Thoracic aorta (tissue), 2 donors: ENCODE measurements at regions not wholly inside any gene's neighbourhood (a gene's known extent, or its start where the extent isn't known, plus 50 kb on each side); places are given as distances from the start of the nearest gene placed in this dataset.

ENCODE experiments used
- ATAC-seq: fragments of 150-250 bp; one replicate; pipeline ENCODE4 v1.8.0; 2017; ENCODE audit warnings: low read depth; ENCODE audit not compliant: insufficient number of reproducible peaks, low FRiP score
- DNase-seq: peaks from one replicate; pipeline ENCODE4 v3.0.0-alpha.2; 2020; ENCODE audit warnings: low spot score
- H3K27ac ChIP-seq, 2 donors: fragments of 200-600 bp; sonication (generic); 1 replicate in 1 of 2; 2 replicates in 1 of 2; pipeline ENCODE4 v1.5.1; 2016; ENCODE audit warnings: mild to moderate bottlenecking in 2 of 2, moderate library complexity in 2 of 2
- H3K27me3 ChIP-seq: fragments of 200-600 bp; sonication (generic); replicated peaks from 2 replicates; pipeline ENCODE4 v1.6.0; 2016; ENCODE audit warnings: mild to moderate bottlenecking; ENCODE audit not compliant: insufficient read depth
- H3K36me3 ChIP-seq: fragments of 200-600 bp; sonication (generic); one replicate; pipeline ENCODE4 v1.5.1; 2016
- H3K4me1 ChIP-seq, 2 donors: fragments of 200-600 bp; sonication (generic); 1 replicate in 1 of 2; 2 replicates in 1 of 2; pipeline versions ENCODE4 v1.5.1 to v1.6.0; 2016; ENCODE audit warnings: low read depth in 2 of 2, mild to moderate bottlenecking in 1 of 2; ENCODE audit not compliant: control insufficient read depth in 1 of 2
- H3K4me3 ChIP-seq: fragments of 200-600 bp; sonication (generic); 2 replicates; pipeline ENCODE4 v1.5.1; 2016; ENCODE audit warnings: mild to moderate bottlenecking
- H3K9me3 ChIP-seq: fragments of 200-600 bp; sonication (generic); 2 replicates; pipeline ENCODE4 v1.5.1; 2016
- TF ChIP-seq, protein P1 (sequence below): fragments of 200-600 bp; sonication (generic); IDR thresholded peaks from one replicate; pipeline ENCODE4 v1.5.1; 2019; ENCODE audit warnings: antibody characterized with exemption

- no peak overlapping the region for H3K27ac ChIP-seq
- H3K4me3 ChIP-seq: no peak overlapping the region
- H3K9me3 ChIP-seq: no peaks in the 10 kb centered on the region
- no peaks in the 10 kb centered on the region for H3K27me3 ChIP-seq
- TF ChIP-seq, protein P1, sequence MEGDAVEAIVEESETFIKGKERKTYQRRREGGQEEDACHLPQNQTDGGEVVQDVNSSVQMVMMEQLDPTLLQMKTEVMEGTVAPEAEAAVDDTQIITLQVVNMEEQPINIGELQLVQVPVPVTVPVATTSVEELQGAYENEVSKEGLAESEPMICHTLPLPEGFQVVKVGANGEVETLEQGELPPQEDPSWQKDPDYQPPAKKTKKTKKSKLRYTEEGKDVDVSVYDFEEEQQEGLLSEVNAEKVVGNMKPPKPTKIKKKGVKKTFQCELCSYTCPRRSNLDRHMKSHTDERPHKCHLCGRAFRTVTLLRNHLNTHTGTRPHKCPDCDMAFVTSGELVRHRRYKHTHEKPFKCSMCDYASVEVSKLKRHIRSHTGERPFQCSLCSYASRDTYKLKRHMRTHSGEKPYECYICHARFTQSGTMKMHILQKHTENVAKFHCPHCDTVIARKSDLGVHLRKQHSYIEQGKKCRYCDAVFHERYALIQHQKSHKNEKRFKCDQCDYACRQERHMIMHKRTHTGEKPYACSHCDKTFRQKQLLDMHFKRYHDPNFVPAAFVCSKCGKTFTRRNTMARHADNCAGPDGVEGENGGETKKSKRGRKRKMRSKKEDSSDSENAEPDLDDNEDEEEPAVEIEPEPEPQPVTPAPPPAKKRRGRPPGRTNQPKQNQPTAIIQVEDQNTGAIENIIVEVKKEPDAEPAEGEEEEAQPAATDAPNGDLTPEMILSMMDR: no peak
- no peak for DNase-seq
- no peaks in the 10 kb centered on the region for H3K36me3 ChIP-seq
- ATAC-seq: no peak
- no peaks in the 10 kb centered on the region for H3K4me1 ChIP-seq
Measured at GRCh38 chr1:90193116-90193515, 198.2 kb downstream of the ZNF326 start.

- DNase-seq (no peak), ATAC-seq (no peak)
- no peaks in the 10 kb centered on the region for H3K36me3 ChIP-seq
- no peak overlapping the region for H3K27ac ChIP-seq
- H3K9me3 ChIP-seq: no peaks in the 10 kb centered on the region
- no peaks in the 10 kb centered on the region for H3K27me3 ChIP-seq
- no peaks in the 10 kb centered on the region for H3K4me1 ChIP-seq
- no peak overlapping the region for H3K4me3 ChIP-seq
- TF ChIP-seq, protein P1: no peak
Measured at GRCh38 chr1:90192408-90192807, 197.5 kb downstream of the ZNF326 start.

GRCh38 chr1:90190523-90190922 is 195.6 kb downstream of the ZNF326 start:
- Histone ChIP-seq H3K27ac (no peak overlapping the region), H3K36me3 (no peaks in the 10 kb centered on the region), H3K27me3 (no peaks in the 10 kb centered on the region), H3K9me3 (no peaks in the 10 kb centered on the region), H3K4me1 (no peaks in the 10 kb centered on the region), H3K4me3 (no peak overlapping the region)
- TF ChIP-seq, protein P1: no peak
- ATAC-seq (no peak), DNase-seq (no peak)

DNA sequence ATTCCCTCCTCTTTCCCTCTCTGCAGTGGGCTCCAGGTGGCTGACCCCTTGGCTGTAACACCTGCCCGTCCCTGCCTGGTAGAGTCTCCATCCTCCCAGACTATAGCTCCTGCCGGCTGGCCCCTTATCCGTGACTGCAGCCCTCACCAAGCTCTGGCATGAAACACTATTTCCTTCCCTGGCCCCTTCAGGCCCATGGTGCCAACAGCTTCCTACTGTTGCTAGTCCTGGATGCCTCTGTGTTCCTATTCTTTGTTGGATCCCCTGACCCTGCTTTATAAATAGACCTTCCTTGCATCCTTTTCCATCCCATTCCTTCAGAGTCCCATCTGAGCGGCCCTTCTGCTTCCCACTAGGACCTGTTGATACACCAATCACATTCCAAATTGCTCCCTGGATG is 195.0 kb downstream of the ZNF326 start:
- no peaks in the 10 kb centered on the region for H3K4me1 ChIP-seq
- ATAC-seq (no peak), DNase-seq (no peak)
- H3K4me3 ChIP-seq: no peak overlapping the region
- TF ChIP-seq, protein P1: no peak
- H3K27me3 ChIP-seq: no peaks in the 10 kb centered on the region
- no peak overlapping the region for H3K27ac ChIP-seq
- no peaks in the 10 kb centered on the region for H3K36me3 ChIP-seq
- no peaks in the 10 kb centered on the region for H3K9me3 ChIP-seq

GRCh38 chr1:90187323-90187585 is 192.3 kb downstream of the ZNF326 start:
- no peaks in the 10 kb centered on the region for H3K27me3 ChIP-seq
- H3K27ac ChIP-seq: no peak overlapping the region
- no peak overlapping the region for H3K4me3 ChIP-seq
- no peaks in the 10 kb centered on the region for H3K4me1 ChIP-seq
- ATAC-seq (no peak), DNase-seq (no peak)
- TF ChIP-seq, protein P1: no peak
- H3K36me3 ChIP-seq: no peaks in the 10 kb centered on the region
- no peaks in the 10 kb centered on the region for H3K9me3 ChIP-seq
